ENCODE measurements at regions not wholly inside any gene's neighbourhood (a gene's known extent, or its start where the extent isn't known, plus 50 kb on each side); places are given as distances from the start of the nearest gene placed in this dataset.

GRCh38 chr1:94362466-94363058 is 55.6 kb upstream of the ABCD3 start:
- intact Hi-C loops (cut with DNase I; ENCODE audit: low total_unique reads) (no loop called here), in situ Hi-C loops (cut with MboI; ENCODE audit: low sequenced_read_pairs in 4 of 4) (no loop called here)
- ATAC-seq (no peak), DNase-seq (no peak)
- Histone ChIP-seq H3K9me3 (no peaks in the 10 kb centered on the region), H3K27me3 (no peaks in the 10 kb centered on the region), H3K36me3 (no peaks in the 10 kb centered on the region), H3K27ac (no peak overlapping the region), H3K4me3 (no peak overlapping the region), H3K4me1 (no peaks in the 10 kb centered on the region)
- no peak for TF ChIP-seq POLR2A (IDR thresholded peaks at IDR 0.05)
- TF ChIP-seq, protein P1, sequence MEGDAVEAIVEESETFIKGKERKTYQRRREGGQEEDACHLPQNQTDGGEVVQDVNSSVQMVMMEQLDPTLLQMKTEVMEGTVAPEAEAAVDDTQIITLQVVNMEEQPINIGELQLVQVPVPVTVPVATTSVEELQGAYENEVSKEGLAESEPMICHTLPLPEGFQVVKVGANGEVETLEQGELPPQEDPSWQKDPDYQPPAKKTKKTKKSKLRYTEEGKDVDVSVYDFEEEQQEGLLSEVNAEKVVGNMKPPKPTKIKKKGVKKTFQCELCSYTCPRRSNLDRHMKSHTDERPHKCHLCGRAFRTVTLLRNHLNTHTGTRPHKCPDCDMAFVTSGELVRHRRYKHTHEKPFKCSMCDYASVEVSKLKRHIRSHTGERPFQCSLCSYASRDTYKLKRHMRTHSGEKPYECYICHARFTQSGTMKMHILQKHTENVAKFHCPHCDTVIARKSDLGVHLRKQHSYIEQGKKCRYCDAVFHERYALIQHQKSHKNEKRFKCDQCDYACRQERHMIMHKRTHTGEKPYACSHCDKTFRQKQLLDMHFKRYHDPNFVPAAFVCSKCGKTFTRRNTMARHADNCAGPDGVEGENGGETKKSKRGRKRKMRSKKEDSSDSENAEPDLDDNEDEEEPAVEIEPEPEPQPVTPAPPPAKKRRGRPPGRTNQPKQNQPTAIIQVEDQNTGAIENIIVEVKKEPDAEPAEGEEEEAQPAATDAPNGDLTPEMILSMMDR (IDR thresholded peaks at IDR 0.05 in 4 of 5, conservative IDR thresholded peaks at IDR 0.05 in 1 of 5) = no peak

- Histone ChIP-seq H3K9me3 (no peaks in the 10 kb centered on the region), H3K4me3 (no peak overlapping the region), H3K27me3 (no peaks in the 10 kb centered on the region), H3K36me3 (no peaks in the 10 kb centered on the region), H3K27ac (no peak overlapping the region), H3K4me1 (no peaks in the 10 kb centered on the region)
- TF ChIP-seq, protein P1 (IDR thresholded peaks at IDR 0.05 in 4 of 5, conservative IDR thresholded peaks at IDR 0.05 in 1 of 5) = no peak
- no peak for TF ChIP-seq POLR2A (IDR thresholded peaks at IDR 0.05)
- in situ Hi-C loops (cut with MboI; ENCODE audit: low sequenced_read_pairs in 4 of 4) (no loop called here), intact Hi-C loops (cut with DNase I; ENCODE audit: low total_unique reads) (no loop called here)
- ATAC-seq (no peak), DNase-seq (no peak)
Observed at GRCh38 chr1:94358630-94359599, 59.3 kb upstream of the ABCD3 start.

GRCh38 chr1:94357661-94358060 is 60.5 kb upstream of the ABCD3 start:
- Histone ChIP-seq H3K9me3 (no peaks in the 10 kb centered on the region), H3K4me3 (no peak overlapping the region), H3K36me3 (no peaks in the 10 kb centered on the region), H3K27me3 (no peaks in the 10 kb centered on the region), H3K4me1 (no peaks in the 10 kb centered on the region), H3K27ac (no peak overlapping the region)
- TF ChIP-seq, protein P1 (IDR thresholded peaks at IDR 0.05 in 4 of 5, conservative IDR thresholded peaks at IDR 0.05 in 1 of 5) = no peak
- no peak for TF ChIP-seq POLR2A (IDR thresholded peaks at IDR 0.05)
- intact Hi-C loops (cut with DNase I; ENCODE audit: low total_unique reads) = no loop called here
- DNase-seq = no peak
- in situ Hi-C loops (cut with MboI; ENCODE audit: low sequenced_read_pairs in 4 of 4) = no loop called here
- ATAC-seq = no peak

- intact Hi-C loops (cut with DNase I; ENCODE audit: low total_unique reads) (no loop called here), in situ Hi-C loops (cut with MboI; ENCODE audit: low sequenced_read_pairs in 4 of 4) (no loop called here)
- Histone ChIP-seq H3K9me3 (no peaks in the 10 kb centered on the region), H3K27ac (no peak overlapping the region), H3K27me3 (no peaks in the 10 kb centered on the region), H3K36me3 (no peaks in the 10 kb centered on the region), H3K4me3 (no peak overlapping the region), H3K4me1 (no peaks in the 10 kb centered on the region)
- DNase-seq (no peak), ATAC-seq (no peak)
- TF ChIP-seq, protein P1 (IDR thresholded peaks at IDR 0.05 in 4 of 5, conservative IDR thresholded peaks at IDR 0.05 in 1 of 5) = no peak
- TF ChIP-seq POLR2A (IDR thresholded peaks at IDR 0.05) = no peak
Observed at GRCh38 chr1:94355485-94355980, 62.7 kb upstream of the ABCD3 start.

Measured in gastrocnemius medialis (tissue), 4 donors.